Uterus (tissue), 2 donors: ENCODE measurements at regions not wholly inside any gene's neighbourhood (a gene's known extent, or its start where the extent isn't known, plus 50 kb on each side); places are given as distances from the start of the nearest gene placed in this dataset.

Experiments
- POLR2A ChIP-seq, 2 donors: fragments of 450-650 bp; IDR thresholded peaks; one replicate each; pipeline ENCODE4 v1.6.1; 2016; ENCODE audit warnings: antibody characterized with exemption in 2 of 2, mild to moderate bottlenecking in 1 of 2, moderate library complexity in 1 of 2
- TF ChIP-seq, protein P1 (sequence below), 4 experiments: fragments of 200-600 bp in 2 of 4; fragments of 450-650 bp in 2 of 4; sonication (generic) in 2 of 4; IDR thresholded peaks; one replicate each; pipeline ENCODE4 v1.5.1; 2016 to 2019; ENCODE audit warnings: antibody characterized with exemption in 4 of 4, mild to moderate bottlenecking in 2 of 4, moderate library complexity in 1 of 4

DNA sequence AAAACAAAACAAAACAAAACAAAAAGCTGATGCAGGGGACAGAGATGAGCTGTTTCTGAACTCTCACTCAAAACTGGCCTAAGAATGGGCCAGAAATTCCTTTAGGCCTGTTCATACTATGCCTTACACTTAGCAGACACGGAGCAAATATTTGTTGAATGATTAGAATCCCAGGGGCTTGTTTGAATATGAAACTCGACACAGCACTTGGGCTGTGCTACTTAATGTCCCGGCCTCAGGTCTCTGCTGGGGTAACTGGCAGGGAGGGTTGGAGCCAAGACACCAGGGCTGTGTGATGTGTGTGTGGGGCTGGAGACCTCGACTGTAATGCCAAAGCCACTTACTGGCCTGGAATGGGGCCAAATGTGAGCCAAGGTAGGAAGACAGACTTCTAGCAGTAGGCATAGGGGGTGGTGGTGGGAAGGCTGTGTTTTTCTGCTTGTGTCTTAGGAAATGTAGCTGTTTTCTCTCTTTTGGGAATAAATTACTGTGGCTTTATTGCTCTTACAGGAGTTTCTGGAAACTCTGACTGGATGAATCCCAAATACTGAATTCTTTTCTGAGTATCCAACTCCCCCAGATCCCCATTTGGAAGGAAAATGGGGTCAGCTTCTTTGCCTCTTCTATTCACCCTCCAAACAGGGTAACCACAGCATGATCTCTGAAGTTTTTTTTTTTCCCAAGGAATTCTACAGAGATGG is 66.7 kb downstream of the EMX2 start:
- TF ChIP-seq, protein P1, sequence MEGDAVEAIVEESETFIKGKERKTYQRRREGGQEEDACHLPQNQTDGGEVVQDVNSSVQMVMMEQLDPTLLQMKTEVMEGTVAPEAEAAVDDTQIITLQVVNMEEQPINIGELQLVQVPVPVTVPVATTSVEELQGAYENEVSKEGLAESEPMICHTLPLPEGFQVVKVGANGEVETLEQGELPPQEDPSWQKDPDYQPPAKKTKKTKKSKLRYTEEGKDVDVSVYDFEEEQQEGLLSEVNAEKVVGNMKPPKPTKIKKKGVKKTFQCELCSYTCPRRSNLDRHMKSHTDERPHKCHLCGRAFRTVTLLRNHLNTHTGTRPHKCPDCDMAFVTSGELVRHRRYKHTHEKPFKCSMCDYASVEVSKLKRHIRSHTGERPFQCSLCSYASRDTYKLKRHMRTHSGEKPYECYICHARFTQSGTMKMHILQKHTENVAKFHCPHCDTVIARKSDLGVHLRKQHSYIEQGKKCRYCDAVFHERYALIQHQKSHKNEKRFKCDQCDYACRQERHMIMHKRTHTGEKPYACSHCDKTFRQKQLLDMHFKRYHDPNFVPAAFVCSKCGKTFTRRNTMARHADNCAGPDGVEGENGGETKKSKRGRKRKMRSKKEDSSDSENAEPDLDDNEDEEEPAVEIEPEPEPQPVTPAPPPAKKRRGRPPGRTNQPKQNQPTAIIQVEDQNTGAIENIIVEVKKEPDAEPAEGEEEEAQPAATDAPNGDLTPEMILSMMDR (IDR thresholded peaks at IDR 0.05) = no peak
- no peak for TF ChIP-seq POLR2A (IDR thresholded peaks at IDR 0.05)
